ENCODE measurements at regions not wholly inside any gene's neighbourhood (a gene's known extent, or its start where the extent isn't known, plus 50 kb on each side); places are given as distances from the start of the nearest gene placed in this dataset.

- no peak overlapping the region for H3K4me3 ChIP-seq
- H3K27ac ChIP-seq: no peak overlapping the region
These were observed 161.1 kb upstream of the TLL1 start for GRCh38 chr4:165711912-165712311.

DNA sequence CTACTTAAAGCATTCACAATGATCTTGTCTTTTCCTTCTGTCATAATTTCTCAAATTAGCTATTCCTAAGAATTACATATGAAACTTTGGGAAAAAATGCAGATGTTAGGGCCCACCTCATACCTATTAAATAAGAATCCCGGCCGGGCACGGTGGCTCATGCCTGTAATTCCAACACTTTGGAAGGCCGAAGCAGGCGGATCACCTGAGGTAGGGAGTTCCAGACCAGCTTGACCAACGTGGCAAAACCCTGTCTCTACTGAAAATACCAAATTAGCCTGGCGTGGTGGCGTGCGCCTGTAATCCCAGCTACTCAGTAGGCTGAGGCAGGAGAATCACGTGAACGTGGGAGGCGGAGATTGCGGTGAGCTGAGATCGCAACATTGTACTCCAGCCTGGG, 158.4 kb upstream of the TLL1 start:
- Histone ChIP-seq H3K27ac (no peak overlapping the region), H3K4me3 (no peak overlapping the region)

- Histone ChIP-seq H3K4me3 (no peak overlapping the region), H3K27ac (no peak overlapping the region)
These were observed 157.8 kb upstream of the TLL1 start for GRCh38 chr4:165715211-165715610.

GRCh38 chr4:165715989-165716388, 157.0 kb upstream of the TLL1 start:
- Histone ChIP-seq H3K27ac (no peak overlapping the region), H3K4me3 (no peak overlapping the region)

- H3K27ac ChIP-seq: no peak overlapping the region
- H3K4me3 ChIP-seq: no peak overlapping the region
These were observed 156.6 kb upstream of the TLL1 start for GRCh38 chr4:165716472-165716871.

- H3K27ac ChIP-seq: no peak overlapping the region
- H3K4me3 ChIP-seq: no peak overlapping the region
These were observed 154.4 kb upstream of the TLL1 start for GRCh38 chr4:165718660-165719059.

DNA sequence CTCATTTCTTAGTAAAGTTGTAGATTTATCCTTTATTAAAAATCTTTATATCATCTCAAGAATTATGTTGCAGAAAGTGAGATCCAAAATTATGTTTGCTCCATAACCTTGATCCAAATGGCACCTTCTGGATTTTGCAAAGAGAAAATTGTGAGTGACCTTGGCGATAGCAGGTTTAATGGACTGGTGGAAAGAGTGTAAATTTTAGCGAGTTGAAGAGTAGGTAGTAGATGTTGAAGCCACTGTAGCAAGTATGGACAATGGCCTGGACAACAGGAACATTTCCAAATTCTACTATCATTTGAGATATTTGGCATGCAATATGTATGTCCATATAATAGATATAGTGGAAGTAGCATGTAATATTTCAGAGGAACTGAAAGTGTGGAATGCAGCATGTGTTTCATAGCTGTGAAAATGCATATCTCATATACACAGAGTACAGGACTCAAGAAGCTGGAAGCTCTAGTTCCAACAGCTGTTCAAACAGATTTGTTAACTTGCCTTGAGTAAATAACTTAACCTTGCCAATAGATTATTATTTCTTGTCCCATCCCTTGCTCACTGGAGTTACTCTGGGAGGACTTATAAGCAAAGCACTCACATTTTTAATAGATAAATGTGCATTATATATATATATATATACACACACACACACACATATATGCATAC, 152.5 kb upstream of the TLL1 start:
- Histone ChIP-seq H3K27ac (no peak overlapping the region), H3K4me3 (no peak overlapping the region)

DNA sequence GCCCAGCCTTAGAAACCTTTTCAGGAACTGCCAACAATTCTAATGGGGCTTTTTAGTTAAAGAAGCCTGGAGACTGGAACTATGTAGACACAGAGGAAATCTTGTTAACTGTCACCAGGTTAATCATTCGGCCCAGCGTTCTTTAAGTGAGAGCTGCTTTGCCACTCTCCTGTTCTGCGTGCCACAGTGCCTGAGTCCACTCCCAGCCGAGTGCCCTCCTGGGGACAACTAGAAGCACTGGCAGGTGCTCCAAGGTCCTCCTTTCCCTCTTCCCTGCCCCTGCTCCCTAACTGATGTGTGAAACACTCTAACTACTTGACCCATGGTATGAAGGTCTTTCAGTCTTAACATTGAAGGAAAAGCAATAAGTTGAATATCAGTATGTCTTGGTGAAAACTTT, 151.2 kb upstream of the TLL1 start:
- Histone ChIP-seq H3K4me3 (no peak overlapping the region), H3K27ac (no peak overlapping the region)

GRCh38 chr4:165723051-165723795, 149.8 kb upstream of the TLL1 start:
- H3K4me3 ChIP-seq: no peak overlapping the region
- H3K27ac ChIP-seq: no peak overlapping the region

DNA sequence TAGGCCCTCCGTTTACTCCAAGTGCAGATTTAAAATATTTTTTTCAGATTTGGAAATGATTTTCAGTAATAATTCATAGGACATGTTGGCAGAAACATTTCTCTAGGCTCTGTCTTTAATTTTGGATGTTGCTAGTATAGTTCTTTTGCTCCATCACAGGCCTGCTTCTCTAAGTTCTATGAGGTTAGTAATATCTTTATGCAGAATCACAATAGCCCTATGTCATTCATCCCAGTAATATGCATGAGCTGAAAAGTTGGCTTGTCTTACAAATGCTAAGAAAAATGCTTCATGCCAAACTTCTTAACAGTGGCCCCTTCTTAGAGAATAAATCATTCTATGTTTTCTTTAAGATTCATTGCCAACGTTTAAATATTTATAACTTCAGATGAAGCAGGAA, 148.3 kb upstream of the TLL1 start:
- Histone ChIP-seq H3K27ac (no peak overlapping the region), H3K4me3 (no peak overlapping the region)

DNA sequence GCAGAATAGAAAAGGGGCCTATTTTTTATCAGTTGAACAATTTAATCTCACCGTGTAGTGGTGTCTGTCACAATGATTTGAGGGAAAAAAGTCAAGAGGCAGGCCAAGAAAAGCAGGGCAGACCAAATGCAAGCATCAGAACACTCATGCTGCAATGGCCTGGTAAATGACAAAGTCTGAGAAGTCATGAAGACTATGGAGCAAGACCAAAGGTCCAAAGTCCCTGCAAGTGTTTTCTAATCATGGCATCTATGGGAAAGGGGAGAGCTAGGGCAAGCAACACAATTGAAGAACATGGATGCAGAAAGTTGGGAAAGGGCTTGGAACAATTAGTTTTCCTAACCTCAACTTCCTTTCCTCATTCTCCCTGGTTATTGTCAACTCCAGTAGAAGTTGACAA, 147.7 kb upstream of the TLL1 start:
- Histone ChIP-seq H3K4me3 (no peak overlapping the region), H3K27ac (no peak overlapping the region)

DNA sequence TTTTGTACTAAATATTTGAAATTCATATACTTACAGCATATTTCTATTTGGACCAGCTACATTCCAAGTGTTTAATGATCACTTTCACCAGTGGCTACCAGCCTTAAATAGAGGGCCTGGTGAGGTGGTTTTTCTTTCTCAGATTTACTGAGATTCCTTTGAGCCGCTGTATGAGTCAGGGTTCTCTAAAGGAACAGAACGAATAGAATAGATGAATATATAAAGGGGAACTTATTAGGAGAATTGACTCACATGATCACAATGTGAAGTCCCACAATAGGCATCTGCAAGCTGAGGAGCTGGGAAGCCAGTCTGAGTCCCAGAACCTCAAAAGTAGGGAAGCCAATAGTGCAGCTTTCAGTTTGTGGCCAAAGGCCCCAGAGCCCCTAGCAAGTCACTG, 146.2 kb upstream of the TLL1 start:
- H3K4me3 ChIP-seq: no peak overlapping the region
- no peak overlapping the region for H3K27ac ChIP-seq

DNA sequence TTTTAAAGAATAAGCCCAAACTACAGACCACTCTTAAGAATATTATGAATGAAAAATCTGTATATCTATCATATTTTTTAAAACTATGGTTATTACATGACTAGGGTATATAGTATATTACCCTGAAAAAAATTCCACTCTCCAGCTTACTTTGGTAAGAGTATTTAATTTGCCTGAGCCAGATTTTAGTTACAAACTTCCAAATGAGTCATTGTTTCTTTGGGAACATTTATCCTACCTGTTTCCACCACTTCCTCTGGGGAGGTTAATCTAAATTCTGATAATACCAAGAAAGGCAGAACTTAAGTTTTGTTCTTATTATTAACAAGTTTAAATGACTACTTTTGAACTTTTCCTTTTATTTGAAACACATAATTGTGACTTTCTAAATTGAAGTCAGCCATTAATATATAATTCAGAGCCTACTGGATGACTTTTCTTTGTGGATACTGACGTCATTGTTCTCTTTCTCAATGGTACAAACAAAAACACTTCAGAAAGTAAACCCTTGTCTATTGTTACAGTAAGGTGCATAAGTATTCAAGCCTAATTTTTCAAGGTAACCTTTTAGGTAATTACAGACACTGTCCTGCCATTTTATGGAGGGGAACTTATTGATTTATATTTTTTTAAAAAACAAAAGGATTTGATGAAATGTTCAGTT, 135.6 kb upstream of the TLL1 start:
- Histone ChIP-seq H3K27ac (no peak overlapping the region), H3K4me3 (no peak overlapping the region)

- H3K27ac ChIP-seq: peak overlapping the region in 1 of 21 experiments; percentile 3
- no peak overlapping the region for H3K4me3 ChIP-seq
These were observed 134.5 kb upstream of the TLL1 start for GRCh38 chr4:165738571-165738970.

GRCh38 chr4:165740911-165741310, 132.1 kb upstream of the TLL1 start:
- Histone ChIP-seq H3K27ac (no peak overlapping the region), H3K4me3 (no peak overlapping the region)

DNA sequence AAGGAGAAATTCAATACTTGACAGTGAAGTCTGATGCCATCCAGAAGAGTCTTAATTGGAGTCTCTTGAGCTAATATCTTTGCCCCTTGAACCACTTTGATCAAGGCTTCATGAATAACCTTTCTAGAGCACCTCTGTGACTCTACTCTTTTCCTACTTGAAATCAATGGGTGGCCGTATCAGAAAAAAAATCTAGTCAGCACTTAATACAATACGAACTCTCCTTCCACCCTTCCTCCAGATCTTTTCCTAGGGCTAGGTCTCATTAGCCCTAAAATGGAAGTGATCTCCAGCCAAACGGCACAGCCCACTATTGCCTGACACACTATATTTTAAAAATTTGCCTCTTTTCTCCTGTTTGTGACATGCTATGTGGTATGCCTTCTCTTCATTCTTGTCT, 129.6 kb upstream of the TLL1 start:
- no peak overlapping the region for H3K4me3 ChIP-seq
- H3K27ac ChIP-seq: no peak overlapping the region

GRCh38 chr4:165744370-165744769, 128.7 kb upstream of the TLL1 start:
- Histone ChIP-seq H3K27ac (no peak overlapping the region), H3K4me3 (no peak overlapping the region)

DNA sequence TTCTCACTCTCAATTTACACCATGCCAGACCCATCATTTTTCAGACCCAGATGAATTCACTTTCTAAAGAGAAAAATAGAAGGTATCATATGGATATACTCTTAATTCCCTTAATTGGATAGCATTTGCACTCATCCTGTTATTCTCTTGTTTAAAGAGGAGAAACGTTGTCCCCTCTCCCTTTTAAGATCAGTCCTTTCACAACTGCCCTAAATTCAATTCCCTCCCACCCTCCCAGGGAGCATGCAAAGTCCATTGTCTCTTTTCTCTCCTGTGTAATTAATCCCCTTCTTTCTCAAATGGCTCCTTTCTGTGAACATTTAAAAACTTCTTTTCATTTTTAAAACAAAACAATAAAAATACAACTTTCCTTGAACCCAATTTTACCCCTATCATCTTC, 124.7 kb upstream of the TLL1 start:
- no peak overlapping the region for H3K27ac ChIP-seq
- H3K4me3 ChIP-seq: no peak overlapping the region

GRCh38 chr4:165751882-165752281, 121.2 kb upstream of the TLL1 start:
- no peak overlapping the region for H3K4me3 ChIP-seq
- H3K27ac ChIP-seq: no peak overlapping the region

GRCh38 chr4:165754664-165755063, 118.4 kb upstream of the TLL1 start:
- Histone ChIP-seq H3K27ac (no peak overlapping the region), H3K4me3 (no peak overlapping the region)

GRCh38 chr4:165756836-165757235, 116.2 kb upstream of the TLL1 start:
- Histone ChIP-seq H3K27ac (no peak overlapping the region), H3K4me3 (no peak overlapping the region)
